ENCODE measurements at regions not wholly inside any gene's neighbourhood (a gene's known extent, or its start where the extent isn't known, plus 50 kb on each side); places are given as distances from the start of the nearest gene placed in this dataset.
A peak's percentile ranks its signal among the peaks of the same experiment; 100 is the strongest.

DNA sequence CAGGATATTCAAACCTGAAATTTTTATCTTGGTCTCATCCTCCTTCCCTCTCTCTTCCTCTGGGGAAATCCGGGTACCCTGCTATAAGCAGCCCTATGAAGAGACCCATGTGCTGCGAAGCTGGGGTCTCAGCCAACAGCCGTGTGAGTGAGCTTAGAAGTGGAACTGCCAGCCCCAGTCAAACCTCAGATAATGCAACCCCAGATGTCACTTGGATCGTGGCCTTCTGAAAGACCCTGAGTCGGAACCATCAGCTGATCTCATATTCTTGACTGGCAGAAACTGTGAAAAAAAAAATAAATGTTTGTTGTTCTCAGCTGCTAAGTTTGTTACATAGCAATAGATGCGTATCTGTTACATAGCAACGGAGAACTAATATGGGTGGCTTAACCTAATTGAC, 198.1 kb upstream of the NPY2R start:
- no peak overlapping the region for H3K4me3 Mint-ChIP-seq
- no peak for DNase-seq
- peaks cover 5% of the 10 kb centered on the region for H3K27me3 Mint-ChIP-seq (ENCODE audit: low read depth)
- intact Hi-C loops (cut with micrococcal nuclease) = no loop called here
- CTCF ChIA-PET = no interaction called here
- H3K36me3 Mint-ChIP-seq (ENCODE audit: low read depth) = no peaks in the 10 kb centered on the region
- no peak overlapping the region for H3K27ac Mint-ChIP-seq
- H3K9me3 Mint-ChIP-seq = no peaks in the 10 kb centered on the region
- H3K4me1 Mint-ChIP-seq (ENCODE audit: low read depth) = no peaks in the 10 kb centered on the region

GRCh38 chr4:155011163-155011780, 197.2 kb upstream of the NPY2R start:
- no peak overlapping the region for H3K4me3 Mint-ChIP-seq
- H3K36me3 Mint-ChIP-seq (ENCODE audit: low read depth) = no peaks in the 10 kb centered on the region
- CTCF ChIA-PET = no interaction called here
- no peaks in the 10 kb centered on the region for H3K4me1 Mint-ChIP-seq (ENCODE audit: low read depth)
- no peaks in the 10 kb centered on the region for H3K9me3 Mint-ChIP-seq
- intact Hi-C loops (cut with micrococcal nuclease) = no loop called here
- no peak overlapping the region for H3K27ac Mint-ChIP-seq
- peaks cover 5% of the 10 kb centered on the region for H3K27me3 Mint-ChIP-seq (ENCODE audit: low read depth)
- no peak for DNase-seq

DNA sequence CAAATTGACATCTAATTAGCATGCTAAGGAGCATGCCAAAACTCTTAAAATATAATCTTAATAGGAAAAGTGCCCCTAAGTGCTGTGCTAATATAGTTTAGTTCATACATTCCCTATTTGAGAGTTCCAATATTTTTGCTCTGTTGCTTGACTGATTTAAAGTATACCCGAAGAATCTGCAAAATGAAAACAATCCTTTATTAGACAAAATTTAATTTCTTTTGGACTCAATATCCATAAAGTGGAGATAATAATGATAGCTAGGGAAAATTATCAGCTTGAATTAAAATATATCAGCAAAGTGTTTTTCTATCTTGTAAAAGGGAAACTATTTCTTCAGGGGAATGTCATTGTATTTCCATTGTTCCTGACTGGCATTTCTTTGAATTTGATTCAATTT, 196.0 kb upstream of the NPY2R start:
- intact Hi-C loops (cut with micrococcal nuclease) = no loop called here
- DNase-seq = no peak
- H3K4me3 Mint-ChIP-seq = no peak overlapping the region
- peaks cover 5% of the 10 kb centered on the region for H3K27me3 Mint-ChIP-seq (ENCODE audit: low read depth)
- H3K27ac Mint-ChIP-seq = no peak overlapping the region
- CTCF ChIA-PET = no interaction called here
- H3K36me3 Mint-ChIP-seq (ENCODE audit: low read depth) = no peaks in the 10 kb centered on the region
- no peaks in the 10 kb centered on the region for H3K4me1 Mint-ChIP-seq (ENCODE audit: low read depth)
- no peaks in the 10 kb centered on the region for H3K9me3 Mint-ChIP-seq

GRCh38 chr4:155017426-155017825, 191.0 kb upstream of the NPY2R start:
- Mint-ChIP-seq H3K4me3 (no peak overlapping the region), H3K27me3 (ENCODE audit: low read depth) (peaks cover 5% of the 10 kb centered on the region), H3K4me1 (ENCODE audit: low read depth) (no peaks in the 10 kb centered on the region), H3K9me3 (peaks cover 2% of the 10 kb centered on the region), H3K36me3 (ENCODE audit: low read depth) (no peaks in the 10 kb centered on the region), H3K27ac (no peak overlapping the region)
- no peak for DNase-seq
- intact Hi-C loops (cut with micrococcal nuclease) = no loop called here
- CTCF ChIA-PET = no interaction called here

DNA sequence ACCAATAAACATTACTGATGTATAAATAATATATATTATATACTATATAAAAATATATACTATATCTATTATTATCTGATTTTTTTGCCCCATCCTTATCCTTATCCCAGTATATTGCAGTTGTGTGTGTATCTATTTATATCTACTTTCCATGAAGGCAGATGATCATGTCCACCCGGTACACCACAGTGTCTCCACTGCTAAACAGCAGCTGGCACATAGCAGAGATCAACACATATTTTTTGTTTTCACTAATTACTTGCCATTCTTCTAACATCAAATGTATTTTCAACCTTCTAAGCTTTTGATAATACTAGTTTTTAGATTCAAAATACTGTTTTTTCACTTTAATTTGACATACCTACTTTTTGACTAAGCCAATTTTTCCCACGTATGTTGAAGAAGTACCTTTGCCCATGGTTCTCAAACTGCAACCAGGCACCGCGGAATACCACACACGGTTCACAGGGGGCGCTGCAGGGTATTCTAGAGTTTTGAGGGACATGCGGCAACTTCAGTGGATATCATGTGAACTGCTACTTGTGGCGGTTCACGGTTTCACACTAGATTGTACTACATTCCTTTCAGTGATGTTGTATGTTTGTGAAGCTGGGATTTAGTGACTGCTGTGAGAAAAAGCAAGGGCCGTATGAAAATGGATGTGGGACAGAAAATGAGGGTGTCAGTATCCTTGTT, 182.5 kb upstream of the NPY2R start:
- Mint-ChIP-seq H3K36me3 (ENCODE audit: low read depth) (no peaks in the 10 kb centered on the region), H3K27ac (no peak overlapping the region), H3K4me3 (no peak overlapping the region), H3K27me3 (ENCODE audit: low read depth) (no peaks in the 10 kb centered on the region), H3K9me3 (no peaks in the 10 kb centered on the region), H3K4me1 (ENCODE audit: low read depth) (no peaks in the 10 kb centered on the region)
- peak; percentile 42 for DNase-seq
- CTCF ChIA-PET = interaction anchor here (0.7 to 1.0 kb wide), 2 partner anchors 14 to 34 kb away, joined by 3 read pairs; no protein-coding TSS in a partner anchor
- intact Hi-C loops (cut with micrococcal nuclease) = loop anchor here (1.0 kb wide), 1 partner anchor 345 kb away; no protein-coding TSS in a partner anchor

DNA sequence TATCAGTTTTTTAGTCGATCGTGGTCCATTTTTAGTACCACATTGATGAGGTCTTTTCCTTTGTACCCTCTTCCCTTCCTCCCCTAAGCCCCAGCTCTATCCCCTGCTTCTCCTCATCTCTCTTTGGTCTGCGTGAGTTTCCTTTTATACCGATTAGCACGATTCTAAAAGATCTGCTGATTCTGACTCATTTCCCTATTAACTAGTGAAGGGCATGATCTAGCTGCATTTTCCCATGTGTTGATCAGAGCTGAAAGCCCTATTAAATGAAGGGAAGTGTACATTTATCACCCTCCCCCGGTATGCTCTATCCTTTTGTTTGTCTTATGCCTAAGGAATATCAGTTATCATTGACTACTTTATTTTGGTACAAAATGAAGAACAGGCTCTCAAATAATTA, 181.7 kb upstream of the NPY2R start:
- CTCF ChIA-PET = interaction anchor here (1.0 kb wide), 1 partner anchor 13 kb away, joined by 3 read pairs; no protein-coding TSS in a partner anchor
- H3K36me3 Mint-ChIP-seq (ENCODE audit: low read depth) = no peaks in the 10 kb centered on the region
- no peaks in the 10 kb centered on the region for H3K9me3 Mint-ChIP-seq
- H3K4me1 Mint-ChIP-seq (ENCODE audit: low read depth) = no peaks in the 10 kb centered on the region
- DNase-seq = no peak
- no peak overlapping the region for H3K4me3 Mint-ChIP-seq
- intact Hi-C loops (cut with micrococcal nuclease) = loop anchor here (1.0 kb wide), 1 partner anchor 345 kb away; no protein-coding TSS in a partner anchor
- no peak overlapping the region for H3K27ac Mint-ChIP-seq
- no peaks in the 10 kb centered on the region for H3K27me3 Mint-ChIP-seq (ENCODE audit: low read depth)

- no peak for DNase-seq
- intact Hi-C loops (cut with micrococcal nuclease) = no loop called here
- Mint-ChIP-seq H3K4me1 (ENCODE audit: low read depth) (no peaks in the 10 kb centered on the region), H3K27ac (no peak overlapping the region), H3K4me3 (no peak overlapping the region), H3K27me3 (ENCODE audit: low read depth) (peaks cover 2% of the 10 kb centered on the region), H3K9me3 (no peaks in the 10 kb centered on the region), H3K36me3 (ENCODE audit: low read depth) (no peaks in the 10 kb centered on the region)
- CTCF ChIA-PET = interaction anchor here (0.7 kb wide), 1 partner anchor 11 kb away, joined by 4 read pairs; no protein-coding TSS in a partner anchor
Measured at GRCh38 chr4:155032521-155033229, 175.8 kb upstream of the NPY2R start.

- intact Hi-C loops (cut with micrococcal nuclease) = no loop called here
Measured at GRCh38 chr4:155033604-155034003, 174.8 kb upstream of the NPY2R start.

DNA sequence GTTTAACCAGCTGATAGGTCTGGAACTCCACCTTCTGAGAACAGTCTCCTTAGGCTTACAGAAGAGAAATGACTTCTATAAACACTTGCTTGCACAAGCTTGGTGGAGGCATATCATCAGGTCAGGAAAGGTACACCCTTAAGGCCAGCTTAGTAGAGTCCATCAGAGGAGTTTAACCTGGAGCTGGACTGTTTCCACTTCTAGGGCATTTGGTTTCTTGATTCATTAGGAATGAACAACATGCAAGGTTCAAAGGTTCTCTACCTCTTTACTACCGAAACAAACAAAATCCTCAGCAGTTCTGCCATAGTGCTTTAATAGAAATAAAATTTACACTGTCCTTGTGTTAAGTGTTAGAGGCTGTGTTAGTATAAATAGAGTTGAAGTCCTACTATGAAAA, 171.4 kb upstream of the NPY2R start:
- intact Hi-C loops (cut with micrococcal nuclease) = no loop called here
- Mint-ChIP-seq H3K36me3 (ENCODE audit: low read depth) (no peaks in the 10 kb centered on the region), H3K27ac (no peak overlapping the region), H3K4me3 (no peak overlapping the region), H3K9me3 (no peaks in the 10 kb centered on the region), H3K27me3 (ENCODE audit: low read depth) (peaks cover 5% of the 10 kb centered on the region), H3K4me1 (ENCODE audit: low read depth) (no peaks in the 10 kb centered on the region)
- no peak for DNase-seq
- CTCF ChIA-PET = no interaction called here

More at GRCh38 chr4:155033604-155034003, 174.8 kb upstream of the NPY2R start:
- no peaks in the 10 kb centered on the region for H3K4me1 Mint-ChIP-seq (ENCODE audit: low read depth)
- CTCF ChIA-PET = no interaction called here
- no peaks in the 10 kb centered on the region for H3K36me3 Mint-ChIP-seq (ENCODE audit: low read depth)
- H3K9me3 Mint-ChIP-seq = no peaks in the 10 kb centered on the region
- no peak overlapping the region for H3K27ac Mint-ChIP-seq
- no peak for DNase-seq
- H3K4me3 Mint-ChIP-seq = no peak overlapping the region
- H3K27me3 Mint-ChIP-seq (ENCODE audit: low read depth) = peaks cover 2% of the 10 kb centered on the region

DNA sequence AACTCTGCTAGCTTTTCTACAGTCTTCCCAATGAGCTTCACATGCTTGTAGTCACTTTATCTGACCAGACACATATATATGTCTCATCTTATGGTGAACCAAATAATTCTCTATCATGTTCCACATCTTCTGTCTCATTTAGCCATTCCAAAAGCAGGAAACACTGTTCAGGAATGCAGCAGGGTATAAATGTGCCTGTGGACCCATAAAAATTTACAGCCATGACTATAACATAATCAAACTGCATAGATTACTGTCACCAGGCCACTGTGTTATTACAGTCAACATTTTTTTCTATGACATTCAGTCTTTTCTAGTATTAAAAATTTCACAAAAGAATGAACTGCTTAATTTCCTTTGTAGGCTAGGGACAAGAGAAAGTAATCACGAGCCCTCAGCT, 170.0 kb upstream of the NPY2R start:
- no peak overlapping the region for H3K4me3 Mint-ChIP-seq
- H3K36me3 Mint-ChIP-seq (ENCODE audit: low read depth) = no peaks in the 10 kb centered on the region
- no peak overlapping the region for H3K27ac Mint-ChIP-seq
- intact Hi-C loops (cut with micrococcal nuclease) = no loop called here
- H3K27me3 Mint-ChIP-seq (ENCODE audit: low read depth) = peaks cover 5% of the 10 kb centered on the region
- H3K4me1 Mint-ChIP-seq (ENCODE audit: low read depth) = no peaks in the 10 kb centered on the region
- DNase-seq = no peak
- CTCF ChIA-PET = no interaction called here
- no peaks in the 10 kb centered on the region for H3K9me3 Mint-ChIP-seq

- Mint-ChIP-seq H3K27ac (no peak overlapping the region), H3K4me3 (no peak overlapping the region), H3K4me1 (ENCODE audit: low read depth) (no peaks in the 10 kb centered on the region), H3K27me3 (ENCODE audit: low read depth) (peaks cover 2% of the 10 kb centered on the region), H3K36me3 (ENCODE audit: low read depth) (no peaks in the 10 kb centered on the region), H3K9me3 (no peaks in the 10 kb centered on the region)
- intact Hi-C loops (cut with micrococcal nuclease) = no loop called here
- no peak for DNase-seq
- CTCF ChIA-PET = no interaction called here
Measured at GRCh38 chr4:155039162-155039561, 169.3 kb upstream of the NPY2R start.

- H3K4me1 Mint-ChIP-seq (ENCODE audit: low read depth) = no peaks in the 10 kb centered on the region
- peaks cover 2% of the 10 kb centered on the region for H3K27me3 Mint-ChIP-seq (ENCODE audit: low read depth)
- CTCF ChIA-PET = interaction anchor here (0.7 kb wide), 1 partner anchor 14 kb away, joined by 3 read pairs; no protein-coding TSS in a partner anchor
- intact Hi-C loops (cut with micrococcal nuclease) = no loop called here
- H3K9me3 Mint-ChIP-seq = no peaks in the 10 kb centered on the region
- no peaks in the 10 kb centered on the region for H3K36me3 Mint-ChIP-seq (ENCODE audit: low read depth)
- no peak overlapping the region for H3K27ac Mint-ChIP-seq
- H3K4me3 Mint-ChIP-seq = no peak overlapping the region
- no peak for DNase-seq
Measured at GRCh38 chr4:155040031-155040430, 168.4 kb upstream of the NPY2R start.

Data from activated naive CD4-positive, alpha-beta T cell treated with anti-CD3 and anti-CD28 coated beads for 36 hours (primary cell).